ENCODE measurements at regions not wholly inside any gene's neighbourhood (a gene's known extent, or its start where the extent isn't known, plus 50 kb on each side); places are given as distances from the start of the nearest gene placed in this dataset.
"Not testable (repeated sequence)": the region's sequence is repeated elsewhere in the genome, so short reads cannot be mapped to it uniquely, and the experiment has no call there.

DNA sequence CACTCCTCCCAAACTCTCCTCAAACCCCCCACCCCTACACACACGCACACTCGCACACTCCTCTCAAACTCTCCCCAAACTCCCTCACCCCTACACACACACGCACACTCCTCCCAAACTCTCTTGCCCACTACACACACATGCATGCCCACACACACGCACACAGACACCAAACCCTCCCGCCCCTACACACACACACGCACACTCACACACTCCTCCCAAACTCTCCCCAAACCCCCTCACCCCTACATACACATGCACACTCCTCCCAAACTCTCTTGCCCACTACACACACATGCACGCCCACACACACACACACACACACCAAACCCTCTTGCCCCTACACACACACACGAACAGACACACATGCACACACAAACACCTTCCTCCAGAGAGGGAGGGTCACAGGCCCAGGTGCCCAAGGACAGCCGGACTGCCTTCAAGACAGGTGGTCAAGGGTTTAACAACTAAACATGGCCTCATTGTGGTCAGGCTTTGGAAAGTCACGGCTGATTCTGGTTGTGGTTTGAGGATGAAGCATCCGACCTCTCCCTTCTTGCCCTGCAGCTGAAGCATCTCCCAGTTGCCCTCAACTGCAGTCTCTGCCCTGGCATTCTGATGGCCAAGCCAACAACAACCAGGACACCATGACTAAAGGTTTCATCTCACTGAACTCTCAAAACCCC, 72.3 kb upstream of the SNTG2 start:
- no peak for DNase-seq (ENCODE audit: low read depth in 2 of 2)

DNA sequence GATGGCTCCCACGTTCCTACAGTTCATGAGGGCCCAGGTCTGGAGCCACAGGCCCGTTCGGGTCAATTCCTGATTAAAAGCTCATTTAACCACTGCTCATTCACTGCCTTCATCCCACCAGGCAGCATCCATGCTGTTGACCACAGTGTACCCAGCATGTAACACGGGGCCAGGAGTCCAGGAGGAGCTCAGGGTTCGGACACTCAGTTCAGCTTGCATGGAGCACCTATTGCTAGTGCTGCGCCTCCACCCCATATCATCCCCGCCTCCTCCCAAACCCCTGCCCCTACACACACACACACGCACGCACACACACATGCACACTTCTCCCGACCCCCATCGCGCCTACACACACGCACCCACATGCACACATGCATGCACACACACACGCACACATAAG, 72.9 kb upstream of the SNTG2 start:
- DNase-seq (ENCODE audit: low read depth in 2 of 2) = no peak

DNA sequence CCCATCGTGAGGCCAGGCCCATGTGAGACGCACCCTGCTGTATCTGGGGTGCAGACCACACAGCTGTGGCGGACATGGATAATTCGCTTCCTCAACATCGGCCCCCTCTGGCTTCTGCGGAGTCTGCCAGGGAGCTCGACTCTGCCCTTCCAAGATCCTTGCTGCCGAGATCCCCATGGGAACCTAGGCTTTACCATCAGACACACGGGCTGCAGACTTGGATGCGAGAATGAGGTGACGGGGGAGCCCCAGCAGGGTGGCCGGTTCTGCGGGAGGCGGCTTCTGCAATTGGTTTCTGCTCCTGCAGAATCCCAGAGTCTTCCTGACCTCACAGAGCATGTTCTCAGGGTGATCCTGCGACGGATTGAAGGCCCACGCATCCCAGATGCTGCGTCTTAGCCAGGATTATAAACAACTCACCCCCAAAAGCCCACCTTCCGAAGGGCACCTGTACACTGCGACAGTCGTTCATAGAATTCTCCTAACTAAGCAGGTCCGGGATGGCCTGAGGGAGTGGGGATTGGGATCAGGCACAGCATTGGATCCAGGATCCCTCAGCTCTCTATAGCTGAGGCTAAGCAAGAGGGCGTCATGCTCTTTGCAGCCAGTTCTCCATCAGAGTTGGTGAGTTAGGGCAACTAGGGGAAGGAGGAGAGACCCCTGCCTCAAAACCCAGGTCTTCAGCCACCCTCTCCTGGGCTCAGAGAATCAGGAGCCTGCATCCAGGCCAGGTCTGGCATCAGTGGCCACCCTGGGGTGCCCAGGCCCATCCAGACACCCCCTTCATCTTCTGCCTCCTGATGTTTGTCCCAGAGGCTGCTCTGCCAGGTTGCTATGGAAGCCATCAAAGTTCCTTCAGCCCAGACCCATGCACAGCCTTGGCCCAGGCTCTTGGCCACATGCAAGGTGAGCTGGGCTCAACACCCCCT, 74.7 kb upstream of the SNTG2 start:
- no peak for DNase-seq (ENCODE audit: low read depth in 2 of 2)

DNA sequence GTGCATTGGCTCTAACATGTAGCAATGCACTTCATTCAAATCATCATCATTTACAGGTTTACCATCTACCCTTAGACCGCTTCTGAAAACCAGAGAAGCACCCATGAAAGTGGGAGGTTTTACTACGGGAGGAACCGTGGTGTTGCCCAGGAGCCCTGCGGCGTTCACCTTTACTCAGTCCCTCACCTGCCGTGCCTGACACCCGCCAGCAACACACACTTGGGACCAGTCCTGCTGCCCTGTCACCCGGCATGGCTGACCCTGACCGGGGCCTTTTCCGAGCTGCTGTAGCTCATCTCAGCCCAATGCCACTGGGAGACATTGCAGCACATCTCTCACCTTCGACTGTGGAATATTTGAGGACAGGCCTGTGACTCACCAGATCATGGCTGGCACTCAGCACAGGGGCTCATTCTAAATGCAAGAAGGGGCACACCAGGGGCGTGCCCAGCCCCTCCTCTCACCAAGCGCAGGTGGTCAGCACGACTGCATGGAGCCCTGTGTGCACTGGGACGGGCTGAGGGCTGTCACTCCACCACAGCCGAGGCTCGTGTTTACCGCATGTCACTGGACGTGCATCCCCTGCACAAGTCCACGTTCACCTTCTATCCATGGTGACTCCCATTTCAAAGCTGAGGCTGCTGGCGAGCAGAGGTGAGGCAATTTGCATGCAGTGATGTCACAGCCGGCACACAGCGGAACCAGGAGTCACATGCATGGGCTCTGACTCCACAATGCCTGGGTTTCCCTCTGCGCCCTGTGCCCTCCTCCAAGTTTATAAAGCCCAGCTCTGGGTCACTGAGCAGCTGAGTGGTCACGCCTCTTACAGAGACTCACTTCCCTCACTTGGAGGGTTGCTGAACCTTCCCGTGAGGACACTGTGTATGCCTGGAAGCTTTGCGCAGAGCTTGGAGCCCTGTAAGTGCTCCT, 76.7 kb upstream of the SNTG2 start:
- no peak for DNase-seq (ENCODE audit: low read depth in 2 of 2)

DNA sequence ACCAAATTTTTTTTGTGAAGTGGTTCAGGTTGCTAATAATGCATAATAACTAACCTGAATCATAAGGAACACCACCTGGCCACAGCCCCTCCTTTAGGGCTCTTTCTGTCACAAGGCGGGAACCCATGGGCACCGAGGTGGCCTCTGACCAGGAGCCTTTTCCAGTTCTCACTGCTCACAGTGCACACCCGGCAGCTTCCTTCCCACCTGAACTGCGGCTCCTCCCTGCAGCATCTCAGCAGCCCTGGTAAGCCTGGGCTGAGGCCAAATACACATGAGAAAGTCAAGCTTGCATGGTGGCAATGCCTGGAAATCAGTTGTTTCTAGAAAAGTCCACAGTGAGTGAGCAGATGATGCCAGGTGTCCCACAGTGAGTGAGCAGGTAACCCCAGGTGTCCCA, 77.6 kb upstream of the SNTG2 start:
- no peak for DNase-seq (ENCODE audit: low read depth in 2 of 2)

DNA sequence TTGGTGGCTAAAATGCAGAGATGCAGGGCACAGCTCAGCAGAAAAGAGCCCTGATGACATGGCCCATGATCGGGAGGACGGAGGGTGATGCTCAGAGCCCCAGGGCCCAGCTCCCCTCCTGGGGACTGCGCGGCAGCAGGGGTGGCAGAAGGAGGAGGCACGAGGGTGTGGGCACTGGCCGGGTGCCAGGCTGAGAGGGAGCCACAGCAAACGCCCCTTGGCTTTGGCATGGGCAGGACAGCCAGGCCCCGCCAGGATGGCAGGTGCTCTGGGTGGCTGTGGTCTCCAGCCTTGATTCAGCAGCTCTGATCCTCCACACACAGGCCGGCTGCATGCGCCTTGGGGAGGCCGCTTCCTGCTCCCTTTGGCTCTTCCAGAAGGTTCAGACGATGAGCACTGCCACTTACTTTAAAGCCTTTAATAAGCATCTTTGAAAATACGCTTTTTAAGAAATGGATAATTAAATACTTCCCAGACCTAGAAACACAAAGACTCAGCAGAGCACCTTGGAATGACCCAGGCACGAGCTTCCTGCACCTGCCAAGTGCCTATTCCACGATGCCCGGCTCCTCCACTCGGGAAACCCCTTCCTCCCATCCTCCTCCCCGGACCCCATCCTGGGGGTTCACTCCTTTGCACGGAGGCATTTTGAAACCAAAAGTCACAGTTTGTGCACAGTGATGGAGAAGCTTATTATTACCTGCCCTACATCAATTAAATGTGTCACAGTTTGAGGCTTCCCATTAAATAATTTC, 78.5 kb upstream of the SNTG2 start:
- no peak for DNase-seq (ENCODE audit: low read depth in 2 of 2)

DNA sequence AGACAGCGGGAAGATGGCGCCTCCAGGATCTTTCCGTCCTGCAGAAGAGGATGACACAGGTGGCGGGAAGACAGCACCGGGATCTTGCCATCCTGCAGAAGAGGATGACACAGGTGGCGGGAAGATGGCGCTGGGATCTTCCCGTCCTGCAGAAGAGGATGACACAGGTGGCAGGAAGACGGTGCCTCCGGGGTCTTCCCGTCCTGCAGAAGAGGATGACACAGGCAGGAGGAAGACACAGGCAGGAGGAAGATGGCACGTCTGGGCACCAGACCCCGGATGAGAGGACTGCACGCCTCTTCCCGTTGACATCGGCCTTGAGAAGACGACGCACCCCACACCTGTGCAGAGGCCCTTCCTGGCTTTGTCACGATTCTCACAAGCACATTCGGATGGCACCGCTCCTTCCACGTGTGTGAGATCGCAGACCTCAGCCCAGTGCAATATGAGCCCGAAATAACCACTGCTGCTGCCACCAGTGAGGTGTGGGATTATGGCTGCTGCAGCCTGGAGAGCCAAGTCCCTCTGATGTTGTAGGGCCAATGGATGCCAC, 79.4 kb upstream of the SNTG2 start:
- DNase-seq (ENCODE audit: low read depth in 2 of 2) = no peak

DNA sequence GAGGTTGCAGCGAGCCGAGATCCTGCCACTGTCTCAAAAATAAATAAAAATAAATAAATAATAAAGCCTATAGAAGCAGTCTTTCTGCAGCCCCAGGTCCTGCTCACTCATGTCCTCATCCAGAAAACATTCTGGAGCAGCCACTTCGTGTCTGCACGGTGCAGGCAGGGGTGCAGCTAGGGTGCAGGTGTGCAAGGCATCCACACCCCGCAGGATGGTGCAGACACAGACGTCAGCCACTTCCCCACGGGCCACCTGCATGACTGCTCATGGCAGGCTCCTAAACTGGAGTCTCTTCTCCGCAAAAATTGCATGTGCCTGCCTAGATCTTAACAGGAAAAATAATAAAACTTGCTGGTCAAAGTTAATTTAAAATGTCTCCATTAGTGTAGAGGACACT, 80.2 kb upstream of the SNTG2 start:
- no peak for DNase-seq (ENCODE audit: low read depth in 2 of 2)

DNA sequence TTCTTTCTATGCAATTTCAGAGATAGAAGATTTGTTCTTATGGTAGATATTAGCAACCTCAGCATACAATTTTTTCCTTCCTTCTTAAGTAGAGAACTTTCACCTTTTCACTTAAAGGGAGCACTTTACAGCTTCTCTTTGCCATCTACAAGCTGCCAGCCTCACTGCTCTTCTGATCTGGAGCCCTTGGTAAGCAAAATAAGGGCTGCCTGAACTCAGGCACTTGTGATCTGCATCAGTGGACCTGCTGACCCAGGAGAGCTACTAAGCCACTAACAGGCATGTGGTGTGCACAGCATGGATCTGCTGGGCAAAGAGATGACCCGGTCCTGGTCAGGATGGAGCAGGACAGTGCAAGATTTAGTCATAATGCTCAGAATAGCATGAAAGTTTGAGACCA, 80.8 kb upstream of the SNTG2 start:
- no peak for DNase-seq (ENCODE audit: low read depth in 2 of 2)

DNA sequence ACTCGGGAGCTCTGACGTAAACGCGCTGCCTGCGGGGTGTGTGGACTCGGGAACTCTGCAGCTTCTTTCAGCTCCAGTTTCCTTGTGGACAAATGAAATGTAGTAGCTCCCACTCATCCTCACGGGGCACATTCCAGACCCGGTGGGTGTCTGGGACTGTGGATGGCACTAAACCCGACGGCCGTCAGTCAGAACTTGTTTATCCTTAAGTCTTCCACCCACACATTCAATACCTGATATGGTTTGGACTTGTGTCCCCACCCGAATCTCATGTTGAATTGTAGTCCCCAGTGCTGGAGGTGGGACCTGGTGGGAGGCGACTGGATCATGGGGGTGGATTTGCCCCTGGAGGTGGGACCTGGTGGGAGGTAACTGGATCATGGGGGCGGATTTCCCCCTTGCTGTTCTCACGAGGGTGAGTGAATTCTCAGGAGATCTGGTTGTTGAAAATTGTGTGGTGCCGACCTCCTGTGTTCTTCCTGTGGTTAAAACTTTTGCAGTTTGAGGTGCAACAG, 81.2 kb upstream of the SNTG2 start:
- DNase-seq (ENCODE audit: low read depth in 2 of 2) = no peak

DNA sequence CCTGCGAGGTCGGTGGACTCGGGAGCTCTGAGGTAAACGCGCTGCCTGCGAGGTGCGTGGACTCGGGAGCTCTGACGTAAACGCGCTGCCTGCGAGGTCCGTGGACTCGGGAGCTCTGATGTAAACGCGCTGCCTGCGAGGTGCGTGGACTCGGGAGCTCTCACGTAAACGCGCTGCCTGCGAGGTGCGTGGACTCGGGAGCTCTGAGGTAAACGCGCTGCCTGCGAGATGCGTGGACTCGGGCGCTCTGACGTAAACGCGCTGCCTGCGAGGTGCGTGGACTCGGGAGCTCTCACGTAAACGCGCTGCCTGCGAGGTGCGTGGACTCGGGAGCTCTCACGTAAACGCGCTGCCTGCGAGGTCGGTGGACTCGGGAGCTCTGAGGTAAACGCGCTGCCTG, 81.8 kb upstream of the SNTG2 start:
- not testable (repeated sequence) for DNase-seq (ENCODE audit: low read depth in 2 of 2)

DNA sequence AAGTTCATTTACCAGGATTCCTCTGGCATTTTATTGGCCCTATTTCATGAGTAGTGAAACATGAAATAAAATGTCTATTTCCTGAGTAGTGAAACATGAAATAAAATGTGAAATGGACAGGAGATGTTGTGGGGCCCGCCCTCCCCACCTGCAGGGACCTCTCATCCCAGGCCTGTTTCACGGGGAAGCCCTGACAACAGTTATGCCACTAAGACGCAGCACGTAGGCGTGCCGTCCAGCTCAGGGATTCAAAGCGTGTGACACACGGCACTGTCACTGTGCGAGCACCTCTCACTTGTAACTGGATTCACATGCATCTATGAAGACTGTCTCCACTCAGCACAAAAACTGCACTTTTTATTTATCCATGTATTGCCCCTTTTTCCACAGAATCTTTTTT, 83.4 kb upstream of the SNTG2 start:
- DNase-seq (ENCODE audit: low read depth in 2 of 2) = no peak

DNA sequence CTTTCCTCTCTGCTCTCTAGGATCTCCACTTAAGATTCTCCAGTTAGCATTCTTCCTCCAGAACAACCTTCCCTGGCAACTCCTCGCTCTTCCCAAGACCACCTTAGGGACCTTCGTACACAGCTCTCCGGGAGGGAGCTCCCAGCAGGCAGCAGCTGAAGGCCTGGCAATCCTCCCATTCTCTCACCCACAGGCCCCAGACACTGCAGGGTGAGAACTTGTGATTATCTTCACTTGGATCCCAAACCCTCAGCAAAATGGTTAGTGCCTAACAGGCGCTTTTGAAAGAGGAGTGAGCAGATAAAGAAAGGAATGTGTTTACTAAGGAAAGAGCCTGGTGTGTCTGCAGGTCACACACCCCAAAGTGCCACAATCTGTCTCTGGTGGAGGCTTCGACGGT, 83.8 kb upstream of the SNTG2 start:
- DNase-seq (ENCODE audit: low read depth in 2 of 2) = no peak

DNA sequence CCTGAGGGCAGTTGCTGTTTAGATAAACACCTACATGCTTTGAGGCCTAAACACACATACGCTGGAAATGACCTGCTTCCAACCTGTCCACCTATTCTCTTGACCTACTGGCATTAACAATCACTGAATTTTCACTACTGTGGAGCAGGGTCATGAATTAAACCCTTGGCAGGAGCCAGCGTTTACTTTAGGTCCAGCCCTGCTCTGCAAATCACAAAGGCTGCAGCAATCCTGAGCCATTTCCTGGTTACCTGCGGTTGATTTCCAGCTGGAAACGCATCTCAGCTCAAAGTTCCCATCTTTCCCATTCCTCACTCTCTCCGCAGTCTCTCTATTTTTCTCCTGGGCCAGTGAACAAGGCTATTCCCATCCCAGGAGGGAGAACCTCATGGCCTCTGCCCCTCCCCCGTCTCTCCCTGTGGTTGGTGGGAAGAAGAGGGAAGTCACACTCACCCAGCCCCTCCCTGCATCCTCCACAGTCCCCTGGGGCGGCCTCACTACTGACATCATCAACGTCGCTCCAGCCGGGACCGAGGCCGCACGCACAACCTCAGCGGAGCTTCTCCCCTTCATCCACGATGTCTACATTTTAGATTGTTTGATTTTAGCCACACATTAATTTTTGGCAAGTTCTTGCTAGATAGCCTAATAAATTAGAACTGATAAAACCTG, 84.5 kb upstream of the SNTG2 start:
- DNase-seq (ENCODE audit: low read depth in 2 of 2) = no peak

DNA sequence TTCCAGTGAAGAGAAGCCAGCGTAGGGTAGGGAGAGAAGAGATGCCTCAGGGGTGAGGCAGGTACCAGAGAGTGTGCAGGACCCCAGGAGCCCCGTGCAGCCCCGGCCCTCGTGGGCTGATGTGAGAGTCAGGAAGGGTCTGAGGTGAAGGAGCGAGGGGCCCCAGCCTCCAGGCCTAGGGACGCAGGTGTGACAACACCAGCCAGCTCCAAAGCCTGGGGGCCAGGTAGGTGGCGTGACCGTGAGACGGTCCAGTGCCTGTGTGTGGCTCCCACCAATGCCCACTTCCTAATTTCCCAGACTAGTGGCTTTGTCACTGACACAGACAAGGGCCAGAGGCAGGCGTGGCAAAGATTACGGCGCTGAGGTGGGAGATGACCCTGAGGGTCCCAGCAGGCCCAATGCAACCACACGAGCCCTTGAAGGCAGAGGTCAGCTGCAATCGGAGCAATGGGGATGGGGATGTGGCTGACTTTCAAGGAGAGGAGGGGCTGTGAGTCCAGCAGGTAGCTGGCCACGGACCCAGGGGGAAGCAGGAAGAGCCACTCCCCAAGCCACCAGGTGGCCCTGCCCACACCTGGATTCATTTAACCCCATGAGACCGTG, 86.0 kb upstream of the SNTG2 start:
- no peak for DNase-seq (ENCODE audit: low read depth in 2 of 2)

DNA sequence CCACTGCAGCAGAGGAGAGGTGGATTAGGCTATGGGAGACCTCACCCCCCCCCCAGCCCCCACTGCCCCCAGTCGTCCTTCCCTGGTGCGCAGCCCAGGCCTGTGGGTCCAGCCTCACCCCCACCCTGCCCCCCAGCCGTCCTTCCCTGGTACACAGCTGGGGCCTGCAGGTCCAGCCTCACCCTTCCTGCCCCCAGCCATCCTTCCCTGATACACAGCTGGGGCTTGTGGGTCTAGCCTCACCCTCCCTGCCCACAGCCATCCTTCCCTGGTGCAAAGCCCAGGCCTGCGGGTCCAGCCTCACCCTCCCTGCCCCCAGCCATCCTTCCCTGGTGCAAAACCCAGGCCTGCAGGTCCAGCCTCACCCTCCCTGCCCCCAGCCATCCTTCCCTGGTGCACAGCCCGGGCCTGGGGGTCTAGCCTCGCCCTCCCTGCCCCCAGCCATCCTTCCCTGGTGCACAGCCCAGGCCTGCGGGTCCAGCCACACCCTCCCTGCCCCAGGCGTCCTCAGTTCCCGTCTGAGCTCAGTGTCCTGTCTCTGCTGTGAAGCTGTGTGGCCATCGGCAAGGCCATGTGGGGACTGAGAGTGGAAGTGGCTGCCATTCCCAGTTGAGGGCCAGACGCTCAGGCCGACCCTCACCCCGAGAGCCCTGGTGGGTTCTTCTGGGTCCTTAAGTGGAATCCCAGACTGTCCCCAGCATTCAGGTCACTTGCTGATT, 86.8 kb upstream of the SNTG2 start:
- no peak for DNase-seq (ENCODE audit: low read depth in 2 of 2)

DNA sequence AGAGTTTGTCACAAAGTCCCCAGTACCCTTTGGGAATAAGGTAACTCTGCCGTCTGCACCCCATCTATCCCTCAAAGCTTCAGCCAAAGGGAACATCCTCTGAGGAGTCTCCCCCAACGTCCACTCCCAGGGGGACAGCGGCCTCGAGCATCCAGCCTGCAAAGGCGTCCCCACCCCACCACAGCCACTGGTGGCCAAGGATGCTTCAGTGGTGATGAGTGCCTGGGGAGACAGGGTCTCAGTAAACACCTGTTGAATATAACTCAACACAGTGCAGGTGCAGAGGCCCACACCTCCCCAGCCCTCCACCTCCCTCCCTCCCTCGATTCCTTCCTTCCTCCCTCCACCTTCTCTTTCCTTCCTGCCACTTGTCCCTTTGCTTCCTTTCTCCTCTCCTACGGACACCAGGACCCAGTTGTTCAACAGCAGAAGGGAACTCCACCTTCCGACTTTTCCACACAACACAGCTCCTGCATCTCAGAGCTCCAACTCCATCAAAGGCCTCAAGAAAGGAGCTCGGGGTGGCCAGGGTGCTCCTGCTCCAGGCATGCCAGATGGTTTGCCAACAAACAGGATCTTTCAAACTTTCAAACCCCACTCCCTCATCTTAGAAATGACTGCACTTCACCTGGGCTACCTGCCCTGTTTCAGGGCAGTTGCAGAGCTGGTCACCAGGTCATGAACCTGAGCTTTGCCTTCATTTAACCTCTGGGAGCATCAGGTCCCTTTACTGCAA, 87.8 kb upstream of the SNTG2 start:
- no peak for DNase-seq (ENCODE audit: low read depth in 2 of 2)

DNA sequence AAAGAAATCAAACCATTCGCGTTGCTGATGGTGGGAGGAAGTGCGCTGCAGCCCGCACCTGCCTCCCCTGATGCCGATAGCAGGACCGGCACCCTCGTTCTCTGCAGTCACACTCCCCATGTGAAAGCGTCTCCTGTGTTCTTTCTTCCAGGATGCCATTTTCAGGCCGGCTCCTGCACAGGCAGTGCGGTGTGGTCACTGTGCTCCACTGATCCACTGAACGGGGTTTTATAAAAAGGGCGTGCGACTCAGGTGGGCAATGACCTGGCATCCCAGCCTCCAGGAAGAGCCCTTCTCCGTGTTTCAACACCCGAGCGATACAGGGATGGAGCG, 88.3 kb upstream of the SNTG2 start:
- DNase-seq (ENCODE audit: low read depth in 2 of 2) = no peak
